B cell (primary cell): ENCODE measurements at regions not wholly inside any gene's neighbourhood (a gene's known extent, or its start where the extent isn't known, plus 50 kb on each side); places are given as distances from the start of the nearest gene placed in this dataset.

ENCODE experiments used
- ATAC-seq: fragments of 200-7000 bp; cut with Tn5 transposase; one replicate; pipeline ENCODE4 v1.10.0; 2021; ENCODE audit warnings: low read depth, mild to moderate bottlenecking, moderate number of reproducible peaks, moderate library complexity
- CTCF ChIA-PET: fragments of 350-600 bp; sonication (Branson Sonifier 250); formaldehyde crosslinking; loops from one replicate; lab custom pipeline; 2021; ENCODE audit warnings: antibody characterized with exemption, inconsistent platforms; lab: Charles Lee
- POLR2A ChIA-PET: fragments of 350-600 bp; sonication (Branson Sonifier 250); formaldehyde crosslinking; loops from one replicate; lab custom pipeline; 2021; ENCODE audit warnings: antibody characterized with exemption; lab: Charles Lee
- DNase-seq: peaks from one replicate; pipeline ENCODE4 v3.0.0; 2013
- H2AFZ ChIP-seq: 2 replicates; pipeline ENCODE4 v1.6.1; 2012; ENCODE audit warnings: mild to moderate bottlenecking, low read depth, low read length; ENCODE audit not compliant: insufficient read depth, poor library complexity, severe bottlenecking
- H3K27ac ChIP-seq, 2 donors: 1 replicate in 1 of 2; 2 replicates in 1 of 2; pipeline ENCODE4 v1.5.1; 2012 to 2013; ENCODE audit warnings: low read length in 2 of 2, mild to moderate bottlenecking in 2 of 2, moderate library complexity in 1 of 2
- H3K27me3 ChIP-seq, 4 experiments: fragments of 200-600 bp in 1 of 4; sonication (generic) in 1 of 4; replicated peaks in 1 of 4; 1 replicate in 2 of 4; 2 replicates in 2 of 4; pipeline versions ENCODE4 v1.6.1 to v1.7.0; 2013 to 2016; ENCODE audit warnings: low read length in 3 of 4, mild to moderate bottlenecking in 2 of 4, mixed read lengths in 1 of 4, moderate library complexity in 1 of 4; ENCODE audit not compliant: insufficient read depth in 4 of 4, control insufficient read depth in 3 of 4; ENCODE audit errors: control extremely low read depth in 1 of 4
- H3K36me3 ChIP-seq, 2 experiments: replicated peaks in 1 of 2; 1 replicate in 1 of 2; 2 replicates in 1 of 2; pipeline versions ENCODE4 v1.6.1 to v1.7.1; 2013; ENCODE audit warnings: low read length in 1 of 2; ENCODE audit not compliant: insufficient read depth in 2 of 2, control insufficient read depth in 1 of 2; ENCODE audit errors: control extremely low read depth in 1 of 2, extremely low read depth in 1 of 2
- H3K4me1 ChIP-seq, 2 donors: fragments of 200-600 bp in 1 of 2; sonication (generic) in 1 of 2; 1 replicate in 1 of 2; 2 replicates in 1 of 2; pipeline versions ENCODE4 v1.5.1 to v1.6.1; 2013 to 2017; ENCODE audit warnings: low read length in 2 of 2; ENCODE audit not compliant: control insufficient read depth in 2 of 2, insufficient read depth in 2 of 2
- H3K4me2 ChIP-seq: replicated peaks from 2 replicates; pipeline ENCODE3; 2012; ENCODE audit warnings: mild to moderate bottlenecking, low read depth, low read length; ENCODE audit not compliant: poor library complexity, severe bottlenecking
- H3K4me3 ChIP-seq, 5 experiments: fragments of 200-600 bp in 1 of 5; sonication (generic) in 1 of 5; 1 replicate in 3 of 5; 2 replicates in 2 of 5; pipeline versions ENCODE4 v1.5.1 to v1.7.0; 2011 to 2016; ENCODE audit warnings: low read length in 4 of 5, mild to moderate bottlenecking in 4 of 5, low read depth in 2 of 5, control low read depth in 1 of 5, moderate library complexity in 1 of 5; ENCODE audit not compliant: insufficient read depth in 1 of 5; ENCODE audit errors: control extremely low read depth in 1 of 5, extremely low read depth in 1 of 5
- H3K79me2 ChIP-seq: fragments of 200-600 bp; sonication (generic); one replicate; pipeline ENCODE4 v1.6.0; 2016; ENCODE audit warnings: low read length; ENCODE audit not compliant: control insufficient read depth, insufficient read depth
- H3K9ac ChIP-seq: fragments of 200-600 bp; sonication (generic); 2 replicates; pipeline ENCODE4 v1.6.1; 2017; ENCODE audit warnings: mild to moderate bottlenecking, low read length, moderate library complexity
- H3K9me3 ChIP-seq, 3 donors: one replicate each; pipeline versions ENCODE4 v1.6.1 to v1.7.1; 2013; ENCODE audit warnings: low read length in 2 of 3; ENCODE audit not compliant: control insufficient read depth in 2 of 3, insufficient read depth in 1 of 3; ENCODE audit errors: control extremely low read depth in 1 of 3
- H4K20me1 ChIP-seq: 2 replicates; pipeline ENCODE4 v1.6.0; 2012; ENCODE audit warnings: mild to moderate bottlenecking, low read length; ENCODE audit not compliant: insufficient read depth, control insufficient read depth, poor library complexity, severe bottlenecking
- H3K27ac Mint-ChIP-seq: one replicate; pipeline ENCODE4 v1.8.0; 2021; ENCODE audit warnings: mixed read lengths
- H3K27me3 Mint-ChIP-seq: one replicate; pipeline ENCODE4 v1.8.0; 2021; ENCODE audit warnings: mixed read lengths
- H3K4me1 Mint-ChIP-seq: one replicate; pipeline ENCODE4 v1.8.0; 2021; ENCODE audit warnings: mixed read lengths
- H3K4me3 Mint-ChIP-seq: one replicate; pipeline ENCODE4 v1.8.0; 2021; ENCODE audit warnings: mixed read lengths
- H3K9me3 Mint-ChIP-seq: one replicate; pipeline ENCODE4 v1.8.0; 2022; ENCODE audit warnings: mixed read lengths; ENCODE audit not compliant: insufficient read depth
- EZH2 ChIP-seq: IDR thresholded peaks from 2 replicates; pipeline ENCODE4 v1.6.1; 2012; ENCODE audit warnings: borderline replicate concordance, low read depth, mild to moderate bottlenecking, moderate library complexity, low read length; ENCODE audit not compliant: insufficient read depth, poor library complexity, severe bottlenecking
- WGBS: methylation state at CpG from one replicate; pipeline ENCODE4 v1.1.5; 2013; ENCODE audit warnings: missing lambda C conversion rate; ENCODE audit not compliant: insufficient coverage; 5-methylcytosine and 5-hydroxymethylcytosine counted together
- intact Hi-C: fragments of 100-400 bp; cut with micrococcal nuclease; formaldehyde crosslinking; loops from one replicate; pipeline ENCODE4 v1.10.0; 2022
- TF ChIP-seq, protein P1 (sequence below): fragments of 200-600 bp; IDR thresholded peaks from one replicate; pipeline ENCODE4 v1.8.0; 2022; ENCODE audit warnings: antibody characterized with exemption, mild to moderate bottlenecking

DNA sequence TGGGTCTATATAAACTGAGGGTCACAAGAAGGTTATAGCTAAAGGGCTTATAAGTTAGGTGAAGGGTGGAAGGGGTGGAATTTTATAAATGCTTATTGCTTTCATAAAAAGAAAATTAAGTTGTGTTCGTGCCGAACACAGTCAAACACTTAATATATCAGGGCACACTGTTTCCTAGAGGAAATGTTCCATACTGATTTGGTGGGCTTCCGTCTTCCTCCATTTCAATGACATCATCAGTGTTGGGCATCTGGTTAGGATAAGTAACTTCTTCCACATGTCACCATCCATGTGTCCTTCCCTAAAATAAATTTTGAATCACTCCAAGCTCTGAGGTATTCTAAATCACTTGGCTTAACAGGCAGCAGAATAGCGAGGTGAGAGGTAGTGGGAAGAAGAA, 466.4 kb downstream of the MED13L start:
- H3K9ac ChIP-seq = no peak overlapping the region
- TF ChIP-seq, protein P1, sequence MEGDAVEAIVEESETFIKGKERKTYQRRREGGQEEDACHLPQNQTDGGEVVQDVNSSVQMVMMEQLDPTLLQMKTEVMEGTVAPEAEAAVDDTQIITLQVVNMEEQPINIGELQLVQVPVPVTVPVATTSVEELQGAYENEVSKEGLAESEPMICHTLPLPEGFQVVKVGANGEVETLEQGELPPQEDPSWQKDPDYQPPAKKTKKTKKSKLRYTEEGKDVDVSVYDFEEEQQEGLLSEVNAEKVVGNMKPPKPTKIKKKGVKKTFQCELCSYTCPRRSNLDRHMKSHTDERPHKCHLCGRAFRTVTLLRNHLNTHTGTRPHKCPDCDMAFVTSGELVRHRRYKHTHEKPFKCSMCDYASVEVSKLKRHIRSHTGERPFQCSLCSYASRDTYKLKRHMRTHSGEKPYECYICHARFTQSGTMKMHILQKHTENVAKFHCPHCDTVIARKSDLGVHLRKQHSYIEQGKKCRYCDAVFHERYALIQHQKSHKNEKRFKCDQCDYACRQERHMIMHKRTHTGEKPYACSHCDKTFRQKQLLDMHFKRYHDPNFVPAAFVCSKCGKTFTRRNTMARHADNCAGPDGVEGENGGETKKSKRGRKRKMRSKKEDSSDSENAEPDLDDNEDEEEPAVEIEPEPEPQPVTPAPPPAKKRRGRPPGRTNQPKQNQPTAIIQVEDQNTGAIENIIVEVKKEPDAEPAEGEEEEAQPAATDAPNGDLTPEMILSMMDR = no peak
- TF ChIP-seq EZH2 = no peak
- H3K27me3 Mint-ChIP-seq = peaks cover 21% of the 10 kb centered on the region
- no peaks in the 10 kb centered on the region for H3K4me1 ChIP-seq
- H3K27ac Mint-ChIP-seq = no peak overlapping the region
- ATAC-seq (no peak), DNase-seq (no peak)
- no peaks in the 10 kb centered on the region for H3K27me3 ChIP-seq
- H3K9me3 ChIP-seq = peaks cover 0 to 4% (median 0%) of the 10 kb centered on the region in 3 donors
- WGBS = 50% methylated on average over 1 of the region's 4 CpGs
- H2AFZ ChIP-seq = no peak overlapping the region
- ChIA-PET CTCF (no interaction called here), POLR2A (no interaction called here)
- no peak overlapping the region for H3K4me3 Mint-ChIP-seq
- H3K9me3 Mint-ChIP-seq = peaks cover 2% of the 10 kb centered on the region
- H3K36me3 ChIP-seq = no peaks in the 10 kb centered on the region
- no peaks in the 10 kb centered on the region for H3K4me1 Mint-ChIP-seq
- no peaks in the 10 kb centered on the region for H4K20me1 ChIP-seq
- H3K4me2 ChIP-seq = no peak overlapping the region
- intact Hi-C loops = no loop called here
- H3K4me3 ChIP-seq = no peak overlapping the region
- H3K79me2 ChIP-seq = no peaks in the 10 kb centered on the region
- H3K27ac ChIP-seq = no peak overlapping the region

DNA sequence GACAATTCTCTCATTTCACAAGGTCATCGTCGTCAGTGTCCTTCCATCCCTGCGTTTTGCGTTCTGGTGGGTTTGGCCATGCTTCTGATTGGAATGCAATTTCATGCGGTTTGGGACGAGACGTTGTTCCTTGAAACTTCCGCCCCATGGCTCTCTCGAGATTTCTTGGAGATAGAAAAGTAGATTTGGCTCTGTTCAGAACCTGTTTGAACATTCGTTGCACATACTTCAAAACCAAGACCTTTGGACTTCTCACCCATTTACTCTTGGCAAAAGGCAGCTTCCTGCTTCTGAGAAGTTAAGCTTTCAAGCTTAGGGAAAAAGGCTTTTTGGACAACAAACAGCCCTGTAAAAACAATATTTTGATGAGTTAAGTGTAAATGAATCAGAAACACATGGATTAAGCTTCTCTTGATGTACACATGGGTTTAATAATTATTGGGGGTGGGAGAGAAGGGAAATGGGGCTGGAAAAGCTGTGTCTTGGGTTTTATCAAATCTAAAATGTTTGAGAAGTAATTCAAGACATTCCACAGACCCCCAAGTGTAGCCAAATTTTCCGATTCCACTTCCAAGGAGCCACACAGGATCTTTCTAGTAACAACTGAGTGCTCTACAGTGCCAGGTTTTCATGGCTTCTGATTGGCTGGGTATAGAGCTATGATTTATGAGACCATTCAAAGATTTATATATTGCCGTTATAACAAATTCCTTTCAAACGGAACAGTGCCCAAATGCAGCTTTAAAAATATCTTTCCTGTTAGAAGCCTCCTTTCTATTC, 467.2 kb downstream of the MED13L start:
- H3K36me3 ChIP-seq = no peaks in the 10 kb centered on the region
- H3K9me3 ChIP-seq = peaks cover 0 to 4% (median 0%) of the 10 kb centered on the region in 3 donors
- H3K9ac ChIP-seq = no peak overlapping the region
- H3K9me3 Mint-ChIP-seq = peaks cover 2% of the 10 kb centered on the region
- WGBS = 98% methylated on average over 8 of the region's 13 CpGs
- ATAC-seq (no peak), DNase-seq (no peak)
- no peak overlapping the region for H3K27ac ChIP-seq
- H3K4me3 Mint-ChIP-seq = no peak overlapping the region
- no peak overlapping the region for H3K4me2 ChIP-seq
- H3K27ac Mint-ChIP-seq = no peak overlapping the region
- intact Hi-C loops = no loop called here
- H3K4me1 Mint-ChIP-seq = no peaks in the 10 kb centered on the region
- POLR2A ChIA-PET = no interaction called here
- H2AFZ ChIP-seq = no peak overlapping the region
- no peaks in the 10 kb centered on the region for H4K20me1 ChIP-seq
- no peak overlapping the region for H3K4me3 ChIP-seq
- H3K27me3 Mint-ChIP-seq = peaks cover 21% of the 10 kb centered on the region
- H3K27me3 ChIP-seq = no peaks in the 10 kb centered on the region
- CTCF ChIA-PET = no interaction called here
- H3K79me2 ChIP-seq = no peaks in the 10 kb centered on the region
- no peak for TF ChIP-seq EZH2
- TF ChIP-seq, protein P1 = no peak
- no peaks in the 10 kb centered on the region for H3K4me1 ChIP-seq
